H1 (cell line): ENCODE measurements at regions not wholly inside any gene's neighbourhood (a gene's known extent, or its start where the extent isn't known, plus 50 kb on each side); places are given as distances from the start of the nearest gene placed in this dataset.

ENCODE experiments used
- CTCF ChIA-PET: fragments of 300-600 bp; sonication (Branson Sonifier 250); formaldehyde crosslinking; loops from one replicate; lab custom pipeline; 2021; ENCODE audit not compliant: partially characterized antibody; lab: Charles Lee
- POLR2A ChIA-PET: fragments of 300-600 bp; sonication (Branson Sonifier 250); formaldehyde crosslinking; loops from one replicate; lab custom pipeline; 2021; ENCODE audit warnings: inconsistent platforms; ENCODE audit not compliant: partially characterized antibody; lab: Charles Lee
- DNase-seq, 2 experiments: peaks; one replicate each; pipeline versions ENCODE4 v3.0.0 to v3.0.0-alpha.2; 2010 to 2022; ENCODE audit warnings: low spot score in 2 of 2, low read depth in 1 of 2, mixed read lengths in 1 of 2
- FAIRE-seq: peaks from 2 replicates; lab custom pipeline; 2011; peaks lifted over from hg19 to GRCh38; lab: Jason Lieb, UNC
- H2AFZ ChIP-seq: 2 replicates; pipeline ENCODE4 v1.8.1; 2012; ENCODE audit warnings: low read length, inconsistent platforms
- H2AK5ac ChIP-seq: 2 replicates; pipeline ENCODE4 v1.6.1; 2013; ENCODE audit warnings: low read depth, low read length
- H2BK120ac ChIP-seq: replicated peaks from 2 replicates; pipeline ENCODE3; 2013; ENCODE audit warnings: low read depth, low read length, inconsistent platforms
- H2BK12ac ChIP-seq: 2 replicates; pipeline ENCODE4 v1.6.1; 2013; ENCODE audit warnings: low read depth, low read length
- H2BK15ac ChIP-seq: 2 replicates; pipeline ENCODE4 v1.6.1; 2013; ENCODE audit warnings: low read length
- H2BK20ac ChIP-seq: 2 replicates; pipeline ENCODE4 v1.6.1; 2013; ENCODE audit warnings: low read length
- H2BK5ac ChIP-seq: 2 replicates; pipeline ENCODE4 v1.6.1; 2013; ENCODE audit warnings: low read depth, low read length
- H3K14ac ChIP-seq: 2 replicates; pipeline ENCODE4 v1.6.1; 2013; ENCODE audit warnings: inconsistent platforms; ENCODE audit not compliant: insufficient read length
- H3K18ac ChIP-seq: 2 replicates; pipeline ENCODE4 v1.6.1; 2013; ENCODE audit warnings: low read length; ENCODE audit errors: extremely low read depth
- H3K23ac ChIP-seq: 2 replicates; pipeline ENCODE4 v1.6.1; 2013; ENCODE audit warnings: inconsistent platforms; ENCODE audit not compliant: insufficient read length
- H3K23me2 ChIP-seq: 2 replicates; pipeline ENCODE4 v1.6.1; 2013; ENCODE audit warnings: low read depth, low read length
- H3K27ac ChIP-seq: 2 replicates; pipeline ENCODE4 v1.6.1; 2011; ENCODE audit warnings: low read depth, low read length, inconsistent platforms
- H3K27me3 ChIP-seq, 4 experiments: replicated peaks in 1 of 4; 1 replicate in 1 of 4; 2 replicates in 3 of 4; pipeline versions ENCODE4 v1.6.1 to v1.8.1; 2011 to 2013; ENCODE audit warnings: low read length in 3 of 4, mild to moderate bottlenecking in 3 of 4, inconsistent platforms in 2 of 4, mixed read lengths in 2 of 4, moderate library complexity in 1 of 4; ENCODE audit not compliant: control insufficient read depth in 3 of 4, insufficient read depth in 3 of 4; ENCODE audit errors: extremely low read depth in 1 of 4
- H3K36me3 ChIP-seq, 4 experiments: 2 replicates each; pipeline versions ENCODE4 v1.6.1 to v1.8.1; 2011 to 2013; ENCODE audit warnings: mild to moderate bottlenecking in 4 of 4, low read length in 3 of 4, moderate library complexity in 2 of 4, control low read depth in 1 of 4, inconsistent platforms in 1 of 4; ENCODE audit not compliant: insufficient read depth in 4 of 4, control insufficient read depth in 2 of 4
- H3K4ac ChIP-seq: replicated peaks from 2 replicates; pipeline ENCODE3; 2013; ENCODE audit warnings: low read length, low read depth, mixed read lengths, inconsistent platforms; ENCODE audit not compliant: insufficient read length
- H3K4me1 ChIP-seq, 4 experiments: replicated peaks in 1 of 4; 1 replicate in 1 of 4; 2 replicates in 3 of 4; pipeline versions ENCODE4 v1.6.1 to v1.8.1; 2011 to 2013; ENCODE audit warnings: low read length in 3 of 4, inconsistent platforms in 2 of 4, mixed read lengths in 1 of 4; ENCODE audit not compliant: insufficient read depth in 4 of 4, control insufficient read depth in 3 of 4
- H3K4me2 ChIP-seq, 2 experiments: 2 replicates each; pipeline versions ENCODE4 v1.6.1 to v1.8.1; 2011 to 2013; ENCODE audit warnings: low read depth in 2 of 2, low read length in 2 of 2, control low read depth in 1 of 2, inconsistent platforms in 1 of 2, mild to moderate bottlenecking in 1 of 2; ENCODE audit not compliant: insufficient read depth in 1 of 2
- H3K4me3 ChIP-seq, 4 experiments: fragments of 200-600, 300-600 bp in 1 of 4; sonication (generic), shearing (Covaris generic), sonication (Bioruptor Twin) in 1 of 4; 2 replicates each; pipeline versions ENCODE4 v1.5.1 to v1.8.1; 2011 to 2016; ENCODE audit warnings: low read length in 4 of 4, low read depth in 3 of 4, control low read depth in 2 of 4, inconsistent platforms in 2 of 4, mild to moderate bottlenecking in 2 of 4, mixed read lengths in 1 of 4, moderate library complexity in 1 of 4; ENCODE audit not compliant: insufficient read depth in 2 of 4; ENCODE audit errors: extremely low read depth in 1 of 4
- H3K56ac ChIP-seq: replicated peaks from 2 replicates; pipeline ENCODE3; 2013; ENCODE audit warnings: low read depth, mild to moderate bottlenecking, mixed read lengths, low read length, inconsistent platforms; ENCODE audit not compliant: insufficient read length
- H3K79me1 ChIP-seq: 2 replicates; pipeline ENCODE4 v1.6.1; 2013; ENCODE audit warnings: low read depth, low read length, control low read depth
- H3K79me2 ChIP-seq, 2 experiments: 2 replicates each; pipeline versions ENCODE4 v1.6.1 to v1.8.1; 2012 to 2013; ENCODE audit warnings: low read length in 2 of 2, mild to moderate bottlenecking in 2 of 2, inconsistent platforms in 1 of 2; ENCODE audit not compliant: insufficient read depth in 2 of 2, control insufficient read depth in 1 of 2
- H3K9ac ChIP-seq, 4 experiments: replicated peaks in 1 of 4; 1 replicate in 1 of 4; 2 replicates in 3 of 4; pipeline versions ENCODE4 v1.6.1 to v1.8.1; 2011 to 2013; ENCODE audit warnings: low read depth in 3 of 4, low read length in 3 of 4, control low read depth in 2 of 4, mild to moderate bottlenecking in 2 of 4, moderate library complexity in 2 of 4, inconsistent platforms in 1 of 4; ENCODE audit errors: extremely low read depth in 1 of 4
- H3K9me3 ChIP-seq, 2 experiments: 2 replicates each; pipeline versions ENCODE4 v1.6.1 to v1.8.1; 2012 to 2013; ENCODE audit warnings: mild to moderate bottlenecking in 2 of 2, moderate library complexity in 2 of 2, control low read depth in 1 of 2, inconsistent platforms in 1 of 2, low read depth in 1 of 2, low read length in 1 of 2, mixed read lengths in 1 of 2; ENCODE audit not compliant: insufficient read depth in 2 of 2
- H4K20me1 ChIP-seq, 2 experiments: replicated peaks in 1 of 2; 2 replicates each; pipeline versions ENCODE3 to v1.8.1; 2011 to 2013; ENCODE audit warnings: inconsistent platforms in 2 of 2, low read length in 2 of 2, mild to moderate bottlenecking in 1 of 2; ENCODE audit not compliant: insufficient read depth in 2 of 2, control insufficient read depth in 1 of 2
- H4K5ac ChIP-seq: 2 replicates; pipeline ENCODE4 v1.6.1; 2013; ENCODE audit warnings: low read length, low read depth, mixed read lengths, inconsistent platforms; ENCODE audit not compliant: insufficient read length
- H4K8ac ChIP-seq: 2 replicates; pipeline ENCODE4 v1.8.0; 2013; ENCODE audit warnings: mild to moderate bottlenecking, moderate library complexity, low read length, inconsistent platforms; ENCODE audit not compliant: insufficient read depth; ENCODE audit errors: extremely low read depth
- H4K91ac ChIP-seq: replicated peaks from 2 replicates; pipeline ENCODE3; 2013; ENCODE audit warnings: low read length, mixed read lengths, inconsistent platforms; ENCODE audit not compliant: insufficient read length
- CEBPB ChIP-seq: IDR thresholded peaks from 2 replicates; pipeline ENCODE4 v1.6.1; 2012; ENCODE audit warnings: low read depth, low read length
- CHD2 ChIP-seq: IDR thresholded peaks from 2 replicates; pipeline ENCODE4 v1.6.1; 2012; ENCODE audit warnings: low read length, improper control_type of control experiment
- JUN ChIP-seq: IDR thresholded peaks from 2 replicates; pipeline ENCODE4 v1.6.1; 2011; ENCODE audit warnings: low read depth, mild to moderate bottlenecking, improper control_type of control experiment, low read length
- MAFK ChIP-seq: IDR thresholded peaks from 2 replicates; pipeline ENCODE4 v1.6.1; 2012; ENCODE audit warnings: low read depth, mild to moderate bottlenecking, improper control_type of control experiment, low read length
- SIX5 ChIP-seq: IDR thresholded peaks from 2 replicates; pipeline ENCODE4 v1.6.1; 2011; ENCODE audit warnings: mild to moderate bottlenecking, low read depth, low read length
- WGBS, 2 experiments: shearing (Covaris generic) in 1 of 2; methylation state at CpG; one replicate each; pipeline versions ENCODE4 v1.1.6 to v1.1.7; 2013 to 2015; ENCODE audit warnings: low lambda C conversion rate in 2 of 2, mixed read lengths in 2 of 2, inconsistent platforms in 1 of 2, low coverage in 1 of 2, missing lambda C conversion rate in 1 of 2; ENCODE audit not compliant: insufficient replicate concordance in 2 of 2, insufficient coverage in 1 of 2, insufficient read length in 1 of 2; ENCODE audit errors: extremely low coverage in 1 of 2, missing lambda C conversion rate in 1 of 2; 5-methylcytosine and 5-hydroxymethylcytosine counted together

DNA sequence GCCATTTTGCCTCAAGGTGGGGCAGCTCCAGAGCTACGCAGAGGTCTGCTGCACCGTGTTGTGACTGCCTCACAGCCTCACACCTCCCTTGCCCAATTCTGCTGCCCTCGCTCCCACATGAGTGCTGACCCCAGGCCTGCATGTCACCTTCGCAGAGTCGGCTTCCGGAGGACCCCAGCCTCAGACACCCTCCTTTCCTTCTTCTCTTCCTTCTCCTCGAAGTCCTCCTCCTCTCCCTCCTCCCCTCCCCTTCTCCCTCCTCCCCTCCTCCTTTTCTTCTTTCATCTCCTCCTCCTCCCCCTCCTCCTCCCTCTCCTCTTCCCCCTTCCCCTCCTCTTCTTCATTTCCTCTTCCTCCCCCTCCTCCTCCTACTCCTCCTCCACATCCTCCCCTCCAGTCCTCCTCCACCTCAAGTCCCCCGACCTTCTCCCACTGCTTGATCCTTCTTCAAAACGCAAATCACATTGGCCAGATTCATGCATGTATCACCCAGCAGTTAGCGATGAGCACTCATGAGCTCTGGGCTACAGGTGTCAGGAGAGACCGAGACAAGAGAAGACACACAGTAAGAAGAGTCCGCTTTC lies 243.8 kb downstream of the RBFOX3 start:
- H3K4me3 ChIP-seq: no peak overlapping the region
- no peak overlapping the region for H2AK5ac ChIP-seq
- H2AFZ ChIP-seq: no peak overlapping the region
- TF ChIP-seq SIX5: no peak
- no peak for TF ChIP-seq CHD2
- no peak for TF ChIP-seq JUN
- TF ChIP-seq CEBPB: no peak
- TF ChIP-seq MAFK: no peak
- TF ChIP-seq, all 59 proteins: peak for 0
- Histone ChIP-seq H3K27me3 (peaks cover 0 to 2% (median 0%) of the 10 kb centered on the region in 4 experiments; a peak in 3 of 7 replicates), H3K14ac (no peak overlapping the region), H3K18ac (no peak overlapping the region), H3K36me3 (no peaks in the 10 kb centered on the region), H4K8ac (no peak overlapping the region), H3K27ac (no peak overlapping the region), H2BK12ac (no peak overlapping the region), H3K4ac (no peak overlapping the region), H2BK120ac (no peak overlapping the region), H4K91ac (no peak overlapping the region), H3K4me2 (no peak overlapping the region), H3K9me3 (no peaks in the 10 kb centered on the region), H3K79me1 (no peaks in the 10 kb centered on the region), H3K4me1 (no peaks in the 10 kb centered on the region), H3K56ac (no peak overlapping the region), H3K23me2 (no peaks in the 10 kb centered on the region), H2BK15ac (no peak overlapping the region), H4K20me1 (peaks cover 0 to 7% of the 10 kb centered on the region in 2 experiments), H3K79me2 (no peaks in the 10 kb centered on the region), H2BK5ac (no peak overlapping the region), H3K9ac (no peak overlapping the region), H2BK20ac (no peak overlapping the region), H3K23ac (no peak overlapping the region), H4K5ac (no peak overlapping the region)
- DNase-seq (no peak), FAIRE-seq (no peak)
- ChIA-PET POLR2A (no interaction called here), CTCF (interaction anchor here (0.6 to 1.7 kb wide), 5 partner anchors 21 to 351 kb away, joined by 3 to 7 read pairs (median 4); no protein-coding TSS in a partner anchor)
- WGBS, 2 experiments: 63% methylated on average over 9 of the region's 12 CpGs; no CpG with 5 or more reads in 1 of the 2 experiments
